Lower leg skin (tissue), 3 donors: ENCODE measurements at regions not wholly inside any gene's neighbourhood (a gene's known extent, or its start where the extent isn't known, plus 50 kb on each side); places are given as distances from the start of the nearest gene placed in this dataset.

Experiments
- CTCF ChIP-seq, 3 donors: fragments of 450-650 bp; IDR thresholded peaks; one replicate each; pipeline ENCODE4 v1.5.1; 2016; ENCODE audit warnings: antibody characterized with exemption in 3 of 3, mild to moderate bottlenecking in 3 of 3, moderate library complexity in 2 of 3
- POLR2A ChIP-seq, 2 donors: fragments of 450-650 bp; IDR thresholded peaks; one replicate each; pipeline ENCODE4 v1.6.1; 2016 to 2017; ENCODE audit warnings: antibody characterized with exemption in 2 of 2, mild to moderate bottlenecking in 1 of 2, moderate library complexity in 1 of 2

GRCh38 chr4:73309211-73309610 is 50.6 kb upstream of the ANKRD17 start:
- TF ChIP-seq CTCF (IDR thresholded peaks at IDR 0.05): no peak
- no peak for TF ChIP-seq POLR2A (IDR thresholded peaks at IDR 0.05)
